ENCODE measurements at regions not wholly inside any gene's neighbourhood (a gene's known extent, or its start where the extent isn't known, plus 50 kb on each side); places are given as distances from the start of the nearest gene placed in this dataset.
A peak's percentile ranks its signal among the peaks of the same experiment; 100 is the strongest.

DNA sequence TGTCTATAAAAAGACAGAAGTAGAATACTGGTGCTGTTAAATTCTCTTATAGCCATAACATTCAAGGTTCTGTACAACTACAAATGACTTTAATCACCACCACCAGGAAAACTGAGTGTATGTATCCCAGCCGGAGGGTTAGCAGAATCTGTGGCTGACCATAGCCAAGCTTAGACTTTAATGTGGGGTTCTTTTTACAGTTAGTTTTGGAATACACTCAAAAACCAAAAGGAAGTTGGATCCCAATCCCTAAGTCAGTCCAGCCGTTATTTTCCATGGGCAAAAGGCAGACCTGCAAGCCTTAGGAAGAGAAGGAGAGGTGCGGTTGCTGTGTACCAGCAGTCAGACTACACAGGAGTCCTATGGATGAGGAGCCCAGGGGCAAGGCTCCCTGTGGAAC, 179.8 kb downstream of the ENC1 start:
- no peak overlapping the region for H3K4me3 ChIP-seq (ENCODE audit: extremely low read depth in 1 of 4, insufficient read depth in 2 of 4, low read depth in 3 of 4, low read length in 4 of 4)
- no peaks in the 10 kb centered on the region for H3K79me1 ChIP-seq (ENCODE audit: low read depth, low read length)
- H3K9me3 ChIP-seq (ENCODE audit: insufficient read depth in 2 of 2, low read depth in 1 of 2, low read length in 1 of 2), result no peaks in the 10 kb centered on the region
- H2AFZ ChIP-seq (ENCODE audit: low read length), result 0 out of 2 replicates have a peak overlapping the region, but pooled peaks have one; percentile 28
- H3K4ac ChIP-seq (replicated peaks; ENCODE audit: insufficient read length, low read depth, low read length), result no peak overlapping the region
- H3K56ac ChIP-seq (replicated peaks; ENCODE audit: insufficient read length, low read depth, low read length), result no peak overlapping the region
- CTCF ChIA-PET (ENCODE audit: partially characterized antibody), result interaction anchor here (0.6 to 1.6 kb wide), 2 partner anchors 8 to 15 kb away, joined by 3 read pairs; no protein-coding TSS in a partner anchor
- DNase-seq (ENCODE audit: low read depth in 1 of 2, low spot score in 2 of 2) (no peak), FAIRE-seq (no peak)
- H2BK120ac ChIP-seq (replicated peaks; ENCODE audit: low read depth, low read length), result no peak overlapping the region
- no peak overlapping the region for H2BK12ac ChIP-seq (ENCODE audit: low read depth, low read length)
- H2BK20ac ChIP-seq (ENCODE audit: low read length), result no peak overlapping the region
- no peaks in the 10 kb centered on the region for H3K79me2 ChIP-seq (ENCODE audit: control insufficient read depth in 1 of 2, insufficient read depth in 2 of 2, low read length in 2 of 2)
- no peak overlapping the region for H3K27ac ChIP-seq (ENCODE audit: low read depth, low read length)
- H4K91ac ChIP-seq (replicated peaks; ENCODE audit: insufficient read length, low read length), result no peak overlapping the region
- no peak overlapping the region for H2BK5ac ChIP-seq (ENCODE audit: low read depth, low read length)
- no peak overlapping the region for H3K4me2 ChIP-seq (ENCODE audit: insufficient read depth in 1 of 2, low read depth in 2 of 2, low read length in 2 of 2)
- no peak overlapping the region; the same call in 1 of the 2 replicates for H4K8ac ChIP-seq (ENCODE audit: extremely low read depth, insufficient read depth, low read length)
- no peak overlapping the region for H4K5ac ChIP-seq (ENCODE audit: insufficient read length, low read depth, low read length)
- H4K20me1 ChIP-seq (replicated peaks in 1 of 2; ENCODE audit: control insufficient read depth in 1 of 2, insufficient read depth in 2 of 2, low read length in 2 of 2), result no peaks in the 10 kb centered on the region
- no peak overlapping the region for H3K9ac ChIP-seq (replicated peaks in 1 of 4; ENCODE audit: extremely low read depth in 1 of 4, low read depth in 3 of 4, low read length in 3 of 4)
- H3K4me1 ChIP-seq (replicated peaks in 1 of 4; ENCODE audit: control insufficient read depth in 3 of 4, insufficient read depth in 4 of 4, low read length in 3 of 4), result no peaks in the 10 kb centered on the region
- H3K27me3 ChIP-seq (replicated peaks in 1 of 4; ENCODE audit: control insufficient read depth in 3 of 4, extremely low read depth in 1 of 4, insufficient read depth in 3 of 4, low read length in 3 of 4), result no peaks in the 10 kb centered on the region
- no peak overlapping the region for H3K14ac ChIP-seq (ENCODE audit: insufficient read length)
- H3K36me3 ChIP-seq (ENCODE audit: control insufficient read depth in 2 of 4, insufficient read depth in 4 of 4, low read length in 3 of 4), result no peaks in the 10 kb centered on the region
- H2BK15ac ChIP-seq (ENCODE audit: low read length), result no peak overlapping the region
- H3K23me2 ChIP-seq (ENCODE audit: low read depth, low read length), result no peaks in the 10 kb centered on the region; the same call in 1 of the 2 replicates
- no peak overlapping the region for H2AK5ac ChIP-seq (ENCODE audit: low read depth, low read length)
- POLR2A ChIA-PET (ENCODE audit: partially characterized antibody), result no interaction called here
- WGBS, 2 experiments (ENCODE audit: extremely low coverage in 1 of 2, insufficient coverage in 1 of 2, insufficient read length in 1 of 2, insufficient replicate concordance in 2 of 2, low coverage in 1 of 2, low lambda C conversion rate in 2 of 2, missing lambda C conversion rate in 1 of 2), result 81% methylated on average over 3 of the region's 3 CpGs; no CpG with 5 or more reads in 1 of the 2 experiments
- no peak overlapping the region for H3K18ac ChIP-seq (ENCODE audit: extremely low read depth, low read length)
- no peak overlapping the region for H3K23ac ChIP-seq (ENCODE audit: insufficient read length)
- TF ChIP-seq, protein P1, sequence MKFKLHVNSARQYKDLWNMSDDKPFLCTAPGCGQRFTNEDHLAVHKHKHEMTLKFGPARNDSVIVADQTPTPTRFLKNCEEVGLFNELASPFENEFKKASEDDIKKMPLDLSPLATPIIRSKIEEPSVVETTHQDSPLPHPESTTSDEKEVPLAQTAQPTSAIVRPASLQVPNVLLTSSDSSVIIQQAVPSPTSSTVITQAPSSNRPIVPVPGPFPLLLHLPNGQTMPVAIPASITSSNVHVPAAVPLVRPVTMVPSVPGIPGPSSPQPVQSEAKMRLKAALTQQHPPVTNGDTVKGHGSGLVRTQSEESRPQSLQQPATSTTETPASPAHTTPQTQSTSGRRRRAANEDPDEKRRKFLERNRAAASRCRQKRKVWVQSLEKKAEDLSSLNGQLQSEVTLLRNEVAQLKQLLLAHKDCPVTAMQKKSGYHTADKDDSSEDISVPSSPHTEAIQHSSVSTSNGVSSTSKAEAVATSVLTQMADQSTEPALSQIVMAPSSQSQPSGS (IDR thresholded peaks at IDR 0.05; ENCODE audit: low read length), result no peak
- TF ChIP-seq SP4 (IDR thresholded peaks at IDR 0.05; ENCODE audit: low read length), result no peak
- TF ChIP-seq CHD2 (IDR thresholded peaks at IDR 0.05; ENCODE audit: low read length), result no peak
- TF ChIP-seq SRF (IDR thresholded peaks at IDR 0.05; ENCODE audit: low read depth, low read length), result no peak
- no peak for TF ChIP-seq GTF2F1 (IDR thresholded peaks at IDR 0.05; ENCODE audit: borderline replicate concordance, low read depth, low read length)
- no peak for TF ChIP-seq SIX5 (IDR thresholded peaks at IDR 0.05; ENCODE audit: low read depth, low read length)
- TF ChIP-seq YY1 (IDR thresholded peaks at IDR 0.05; ENCODE audit: low read depth, low read length), result no peak
- no peak for TF ChIP-seq EZH2 (IDR thresholded peaks at IDR 0.05; ENCODE audit: low read depth, low read length, severe bottlenecking)
- TF ChIP-seq SIN3A (conservative IDR thresholded peaks at IDR 0.05 in 1 of 2, IDR thresholded peaks at IDR 0.05 in 1 of 2; ENCODE audit: low read depth in 1 of 2, low read length in 2 of 2), result no peak
- TF ChIP-seq SUZ12 (IDR thresholded peaks at IDR 0.05; ENCODE audit: low read length), result no peak
- no peak for TF ChIP-seq POLR2AphosphoS5 (IDR thresholded peaks at IDR 0.05; ENCODE audit: low read depth, low read length)
- no peak for TF ChIP-seq RAD21 (IDR thresholded peaks at IDR 0.05 in 1 of 2, conservative IDR thresholded peaks at IDR 0.05 in 1 of 2; ENCODE audit: low read depth in 2 of 2, low read length in 2 of 2)
- TF ChIP-seq TAF7 (optimal IDR thresholded peaks at IDR 0.05; ENCODE audit: borderline replicate concordance, low read depth, low read length), result no peak
